MCF 10A (cell line): ENCODE measurements at regions not wholly inside any gene's neighbourhood (a gene's known extent, or its start where the extent isn't known, plus 50 kb on each side); places are given as distances from the start of the nearest gene placed in this dataset.

Source experiments
- BruUV-seq: library from RNA; stranded (reverse); fragments of 400-500 nt; replicated peaks from 2 replicates; lab custom pipeline; 2021; lab: Mats Ljungman, UMichigan
- CTCF ChIA-PET: fragments of 300-600 bp; sonication (Branson Sonifier 250); formaldehyde crosslinking; extraction: SDS; loops from one replicate; lab custom pipeline; 2021; ENCODE audit warnings: antibody characterized with exemption, inconsistent platforms; lab: Yijun Ruan, JAX
- POLR2A ChIA-PET: fragments of 300-600, 350-650 bp; sonication (Branson Sonifier 250); formaldehyde crosslinking; extraction: SDS; loops from one replicate; lab custom pipeline; 2020; ENCODE audit warnings: antibody characterized with exemption, inconsistent platforms; lab: Yijun Ruan, JAX
- DNase-seq: peaks from one replicate; pipeline ENCODE4 v3.0.0-alpha.2; 2018; ENCODE audit not compliant: unreplicated experiment
- H3K27ac Mint-ChIP-seq: one replicate; pipeline ENCODE4 v1.8.0; 2022; ENCODE audit warnings: mild to moderate bottlenecking, low read depth, mixed read lengths; ENCODE audit not compliant: unreplicated experiment
- H3K27me3 Mint-ChIP-seq: one replicate; pipeline ENCODE4 v1.8.0; 2022; ENCODE audit warnings: mixed read lengths; ENCODE audit not compliant: insufficient read depth, unreplicated experiment
- H3K36me3 Mint-ChIP-seq: one replicate; pipeline ENCODE4 v1.8.0; 2022; ENCODE audit warnings: mild to moderate bottlenecking, moderate library complexity, mixed read lengths; ENCODE audit not compliant: insufficient read depth, unreplicated experiment
- H3K4me1 Mint-ChIP-seq: one replicate; pipeline ENCODE4 v1.8.0; 2022; ENCODE audit warnings: mixed read lengths; ENCODE audit not compliant: insufficient read depth, unreplicated experiment
- H3K4me3 Mint-ChIP-seq: one replicate; pipeline ENCODE4 v1.8.0; 2022; ENCODE audit warnings: mild to moderate bottlenecking, moderate library complexity, mixed read lengths; ENCODE audit not compliant: unreplicated experiment
- H3K9me3 Mint-ChIP-seq: one replicate; pipeline ENCODE4 v1.8.0; 2022; ENCODE audit warnings: mixed read lengths; ENCODE audit not compliant: unreplicated experiment
- intact Hi-C: fragments of 100-400 bp; cut with micrococcal nuclease; formaldehyde crosslinking; loops from 2 replicates; pipeline ENCODE4 v1.14.1; 2022
- TF ChIP-seq, protein P1 (sequence below): fragments of 200-600 bp; IDR thresholded peaks from one replicate; pipeline ENCODE4 v1.8.0; 2022; ENCODE audit warnings: antibody characterized with exemption, mild to moderate bottlenecking; ENCODE audit not compliant: unreplicated experiment

DNA sequence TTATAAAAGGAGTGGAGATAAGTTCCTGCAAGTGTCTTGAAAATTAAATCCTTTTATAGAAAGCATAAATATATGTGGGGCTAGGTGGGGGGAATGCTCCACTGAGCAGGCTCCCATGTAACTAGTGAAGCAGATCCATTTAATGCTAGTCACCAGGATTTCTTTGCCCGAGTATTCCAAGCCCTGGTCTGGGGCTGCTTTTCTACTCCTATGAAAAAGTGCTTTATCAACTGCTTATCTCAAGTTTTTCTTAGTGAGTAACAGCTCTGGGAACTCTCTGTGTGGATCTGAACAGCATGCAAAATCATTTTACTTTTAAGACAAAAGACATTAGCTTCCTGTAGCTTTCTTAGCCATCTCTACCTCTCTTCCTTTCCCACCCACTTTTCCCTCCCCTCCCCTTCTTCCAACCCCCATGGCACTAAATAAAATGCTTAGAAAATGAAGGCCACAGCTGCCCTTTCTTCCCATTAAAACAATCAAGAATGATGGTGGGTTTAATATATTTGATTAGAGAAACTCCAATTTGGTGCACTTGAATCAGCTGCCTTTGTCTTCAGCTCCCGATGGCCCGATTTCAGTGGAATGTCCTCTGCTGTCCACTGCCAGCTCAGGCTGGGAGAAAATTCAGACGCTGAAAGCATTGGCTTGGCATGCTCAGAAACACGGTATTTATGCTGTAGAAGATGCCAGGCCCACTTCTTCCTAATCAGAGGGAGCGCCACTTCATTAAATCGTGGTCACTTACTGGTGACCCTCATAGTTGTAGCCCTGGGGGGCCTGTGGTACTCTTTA lies 475.1 kb downstream of the FOXO1 start:
- intact Hi-C loops: no loop called here
- H3K4me1 Mint-ChIP-seq: peaks cover 23% of the 10 kb centered on the region
- H3K9me3 Mint-ChIP-seq: no peaks in the 10 kb centered on the region
- POLR2A ChIA-PET: interaction anchor here (0.5 to 4.0 kb wide), 14 partner anchors 9 to 730 kb away, joined by 3 to 23 read pairs (median 6); no protein-coding TSS in a partner anchor
- peak overlapping the region; percentile 70 for H3K27ac Mint-ChIP-seq
- BruUV-seq: no TSS peak
- DNase-seq: no peak
- CTCF ChIA-PET: interaction anchor here (0.6 to 2.0 kb wide), 4 partner anchors 10 to 473 kb away, joined by 3 to 4 read pairs (median 3); no protein-coding TSS in a partner anchor
- peaks cover 11% of the 10 kb centered on the region for H3K36me3 Mint-ChIP-seq
- H3K4me3 Mint-ChIP-seq: no peak overlapping the region
- no peaks in the 10 kb centered on the region for H3K27me3 Mint-ChIP-seq
- TF ChIP-seq, protein P1, sequence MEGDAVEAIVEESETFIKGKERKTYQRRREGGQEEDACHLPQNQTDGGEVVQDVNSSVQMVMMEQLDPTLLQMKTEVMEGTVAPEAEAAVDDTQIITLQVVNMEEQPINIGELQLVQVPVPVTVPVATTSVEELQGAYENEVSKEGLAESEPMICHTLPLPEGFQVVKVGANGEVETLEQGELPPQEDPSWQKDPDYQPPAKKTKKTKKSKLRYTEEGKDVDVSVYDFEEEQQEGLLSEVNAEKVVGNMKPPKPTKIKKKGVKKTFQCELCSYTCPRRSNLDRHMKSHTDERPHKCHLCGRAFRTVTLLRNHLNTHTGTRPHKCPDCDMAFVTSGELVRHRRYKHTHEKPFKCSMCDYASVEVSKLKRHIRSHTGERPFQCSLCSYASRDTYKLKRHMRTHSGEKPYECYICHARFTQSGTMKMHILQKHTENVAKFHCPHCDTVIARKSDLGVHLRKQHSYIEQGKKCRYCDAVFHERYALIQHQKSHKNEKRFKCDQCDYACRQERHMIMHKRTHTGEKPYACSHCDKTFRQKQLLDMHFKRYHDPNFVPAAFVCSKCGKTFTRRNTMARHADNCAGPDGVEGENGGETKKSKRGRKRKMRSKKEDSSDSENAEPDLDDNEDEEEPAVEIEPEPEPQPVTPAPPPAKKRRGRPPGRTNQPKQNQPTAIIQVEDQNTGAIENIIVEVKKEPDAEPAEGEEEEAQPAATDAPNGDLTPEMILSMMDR: no peak

DNA sequence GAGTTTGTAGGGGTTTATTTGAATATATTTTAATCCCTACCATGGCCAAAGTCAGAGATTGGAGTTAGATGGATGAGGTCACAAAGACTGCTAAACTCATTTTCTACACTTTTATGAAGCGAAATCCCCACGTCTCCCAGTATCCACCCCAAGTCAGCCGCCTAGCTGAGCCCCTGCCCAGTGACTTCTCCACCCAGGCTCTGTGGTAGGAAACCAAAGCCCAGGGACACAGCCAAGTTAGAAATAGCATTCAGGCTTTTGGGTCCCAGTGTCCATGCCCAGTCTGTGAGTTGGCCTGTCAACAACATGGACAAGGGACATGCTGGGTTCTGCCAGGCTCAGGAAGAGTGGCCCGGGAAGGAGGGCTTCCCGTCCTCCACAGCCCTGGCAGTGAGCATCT lies 474.0 kb downstream of the FOXO1 start:
- H3K9me3 Mint-ChIP-seq: no peaks in the 10 kb centered on the region
- TF ChIP-seq, protein P1: no peak
- peaks cover 9% of the 10 kb centered on the region for H3K36me3 Mint-ChIP-seq
- ChIA-PET POLR2A (interaction anchor here (0.9 kb wide), 1 partner anchor 472 kb away, joined by 3 read pairs; no protein-coding TSS in a partner anchor), CTCF (interaction anchor here (1.4 kb wide), 1 partner anchor 76 kb away, joined by 3 read pairs; no protein-coding TSS in a partner anchor)
- no TSS peak for BruUV-seq
- no peaks in the 10 kb centered on the region for H3K27me3 Mint-ChIP-seq
- intact Hi-C loops: no loop called here
- no peak overlapping the region for H3K27ac Mint-ChIP-seq
- peaks cover 23% of the 10 kb centered on the region for H3K4me1 Mint-ChIP-seq
- no peak for DNase-seq
- no peak overlapping the region for H3K4me3 Mint-ChIP-seq

DNA sequence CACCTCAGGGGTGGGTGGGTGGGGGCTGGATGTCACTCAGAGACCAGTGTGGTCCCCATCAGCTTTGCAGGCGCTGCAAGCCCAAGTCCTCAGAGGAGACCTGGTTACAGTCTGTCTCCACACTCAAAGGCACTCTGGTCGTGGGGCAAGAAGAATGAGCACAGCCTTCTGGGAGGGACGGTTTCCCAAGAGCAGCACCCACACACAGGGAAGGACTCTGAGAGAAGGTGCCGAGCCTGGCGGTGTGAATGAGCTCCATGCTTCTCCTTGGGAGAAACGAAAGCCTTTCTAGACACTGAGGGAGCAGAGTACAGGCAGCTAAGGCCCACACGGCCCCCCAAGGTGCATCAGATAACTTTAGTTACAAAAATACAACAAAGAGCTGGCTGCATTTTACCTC lies 473.6 kb downstream of the FOXO1 start:
- Mint-ChIP-seq H3K27ac (no peak overlapping the region), H3K9me3 (no peaks in the 10 kb centered on the region), H3K27me3 (no peaks in the 10 kb centered on the region), H3K4me1 (peaks cover 23% of the 10 kb centered on the region), H3K36me3 (peaks cover 9% of the 10 kb centered on the region), H3K4me3 (no peak overlapping the region)
- DNase-seq: no peak
- ChIA-PET CTCF (interaction anchor here (1.4 kb wide), 1 partner anchor 76 kb away, joined by 3 read pairs; no protein-coding TSS in a partner anchor), POLR2A (interaction anchor here (0.6 to 0.9 kb wide), 2 partner anchors 232 to 472 kb away, joined by 3 read pairs; no protein-coding TSS in a partner anchor)
- no TSS peak for BruUV-seq
- intact Hi-C loops: no loop called here
- TF ChIP-seq, protein P1: no peak
